ENCODE measurements at regions not wholly inside any gene's neighbourhood (a gene's known extent, or its start where the extent isn't known, plus 50 kb on each side); places are given as distances from the start of the nearest gene placed in this dataset.

DNA sequence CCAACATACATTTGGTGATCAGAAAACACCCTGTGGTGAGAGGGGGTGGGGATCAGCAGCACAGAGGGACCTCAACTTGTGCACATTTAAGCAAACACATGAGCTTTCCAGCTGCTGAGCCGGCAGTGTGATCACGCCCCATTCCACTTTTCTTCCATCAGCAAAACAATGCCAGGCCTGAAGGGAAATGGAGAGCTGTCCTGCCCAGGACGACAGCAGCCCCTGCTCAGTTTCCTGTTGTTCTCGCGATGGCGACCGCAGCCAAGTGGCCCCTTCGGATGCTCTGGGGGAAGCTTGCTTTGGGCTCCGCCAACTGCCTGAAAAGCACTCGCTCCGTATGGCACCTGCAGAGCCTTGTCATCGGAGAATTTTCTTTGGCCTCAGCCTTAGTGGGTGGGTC lies 272.3 kb downstream of the FOXL1 start (continued):
- TF ChIP-seq PRDM15 (CRISPR knock-in tag; IDR thresholded peaks at IDR 0.05) (no peak), CBFB (CRISPR knock-in tag; IDR thresholded peaks at IDR 0.05; ENCODE audit: low read depth) (no peak)

GRCh38 chr16:86852135-86852534 lies 273.8 kb downstream of the FOXL1 start:
- peaks cover 5% of the 10 kb centered on the region for H3K4me1 Mint-ChIP-seq
- ATAC-seq (no peak), DNase-seq (ENCODE audit: low spot score) (no peak)
- POLR2A ChIA-PET, result no interaction called here
- no peaks in the 10 kb centered on the region for H3K36me3 Mint-ChIP-seq
- CTCF ChIA-PET, result no interaction called here
- no peak overlapping the region for H3K4me3 Mint-ChIP-seq
- H3K27me3 Mint-ChIP-seq (ENCODE audit: low read depth), result no peaks in the 10 kb centered on the region
- no peaks in the 10 kb centered on the region for H3K9me3 Mint-ChIP-seq
- H3K27ac Mint-ChIP-seq, result no peak overlapping the region
- no peak for TF ChIP-seq GRHL2 (CRISPR knock-in tag; IDR thresholded peaks at IDR 0.05; ENCODE audit: insufficient replicate concordance, severe bottlenecking)
- TF ChIP-seq NR3C1 (CRISPR knock-in tag; conservative IDR thresholded peaks at IDR 0.05; ENCODE audit: low read depth), result no peak
- no peak for TF ChIP-seq ZNF232 (CRISPR knock-in tag; IDR thresholded peaks at IDR 0.05)

DNA sequence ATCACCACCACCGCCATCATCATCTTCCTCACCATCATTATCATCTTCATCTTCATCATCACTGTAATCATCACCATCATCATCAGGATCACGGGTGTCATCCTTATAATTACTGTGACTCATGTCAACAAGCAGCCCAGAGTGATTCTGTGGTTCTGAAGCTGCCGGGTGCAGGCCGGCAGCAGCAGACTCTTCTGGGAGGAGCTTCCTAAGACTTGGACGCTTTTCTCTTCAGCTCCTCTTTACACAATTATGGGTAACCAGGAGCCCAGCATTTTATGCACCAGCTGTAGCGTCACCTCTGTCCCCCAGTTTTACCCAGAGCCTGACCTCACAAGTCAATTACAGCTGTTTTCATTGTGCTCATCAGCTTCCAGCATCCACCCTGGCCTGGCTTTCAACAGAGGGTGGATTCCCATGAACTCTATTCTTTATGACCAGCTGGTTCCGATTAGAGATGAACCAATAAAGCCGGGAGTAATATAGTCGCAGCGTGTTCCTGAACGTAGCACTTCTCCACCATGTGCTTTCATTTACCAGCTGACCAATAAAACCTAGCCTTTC lies 275.8 kb downstream of the FOXL1 start:
- CTCF ChIA-PET, result interaction anchor here (1.7 kb wide), 1 partner anchor 20 kb away, joined by 6 read pairs; no protein-coding TSS in a partner anchor
- H3K4me3 Mint-ChIP-seq, result no peak overlapping the region
- H3K27ac Mint-ChIP-seq, result no peak overlapping the region
- TF ChIP-seq, protein P1, sequence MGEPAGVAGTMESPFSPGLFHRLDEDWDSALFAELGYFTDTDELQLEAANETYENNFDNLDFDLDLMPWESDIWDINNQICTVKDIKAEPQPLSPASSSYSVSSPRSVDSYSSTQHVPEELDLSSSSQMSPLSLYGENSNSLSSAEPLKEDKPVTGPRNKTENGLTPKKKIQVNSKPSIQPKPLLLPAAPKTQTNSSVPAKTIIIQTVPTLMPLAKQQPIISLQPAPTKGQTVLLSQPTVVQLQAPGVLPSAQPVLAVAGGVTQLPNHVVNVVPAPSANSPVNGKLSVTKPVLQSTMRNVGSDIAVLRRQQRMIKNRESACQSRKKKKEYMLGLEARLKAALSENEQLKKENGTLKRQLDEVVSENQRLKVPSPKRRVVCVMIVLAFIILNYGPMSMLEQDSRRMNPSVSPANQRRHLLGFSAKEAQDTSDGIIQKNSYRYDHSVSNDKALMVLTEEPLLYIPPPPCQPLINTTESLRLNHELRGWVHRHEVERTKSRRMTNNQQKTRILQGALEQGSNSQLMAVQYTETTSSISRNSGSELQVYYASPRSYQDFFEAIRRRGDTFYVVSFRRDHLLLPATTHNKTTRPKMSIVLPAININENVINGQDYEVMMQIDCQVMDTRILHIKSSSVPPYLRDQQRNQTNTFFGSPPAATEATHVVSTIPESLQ (CRISPR knock-in tag; IDR thresholded peaks at IDR 0.05), result no peak
- TF ChIP-seq MYBL2 (CRISPR knock-in tag; IDR thresholded peaks at IDR 0.05), result no peak
- TF ChIP-seq ESRRA (CRISPR knock-in tag; IDR thresholded peaks at IDR 0.05; ENCODE audit: borderline replicate concordance), result no peak
- no peak for TF ChIP-seq EMX1 (CRISPR knock-in tag; IDR thresholded peaks at IDR 0.05)
- no peak for TF ChIP-seq AFF4 (CRISPR knock-in tag; IDR thresholded peaks at IDR 0.05; ENCODE audit: borderline replicate concordance)
- no peak for TF ChIP-seq ZNF671 (CRISPR knock-in tag; IDR thresholded peaks at IDR 0.05)
- TF ChIP-seq ZNF317 (CRISPR knock-in tag; IDR thresholded peaks at IDR 0.05; ENCODE audit: borderline replicate concordance, low read depth), result no peak
- POLR2A ChIA-PET, result no interaction called here
- H3K9me3 Mint-ChIP-seq, result no peaks in the 10 kb centered on the region
- H3K36me3 Mint-ChIP-seq, result no peaks in the 10 kb centered on the region
- no peaks in the 10 kb centered on the region for H3K27me3 Mint-ChIP-seq (ENCODE audit: low read depth)
- H3K4me1 Mint-ChIP-seq, result peaks cover 5% of the 10 kb centered on the region
- ATAC-seq, result no peak
- no peak for DNase-seq (ENCODE audit: low spot score)
